ENCODE measurements at regions not wholly inside any gene's neighbourhood (a gene's known extent, or its start where the extent isn't known, plus 50 kb on each side); places are given as distances from the start of the nearest gene placed in this dataset.

GRCh38 chr7:21253740-21254687, 173.9 kb upstream of the SP4 start:
- DNase-seq = peak; percentile 47

- DNase-seq = peak; percentile 55
Observed at GRCh38 chr7:21256310-21256877, 171.5 kb upstream of the SP4 start.

GRCh38 chr7:21260939-21261338, 166.9 kb upstream of the SP4 start:
- DNase-seq = no peak

- DNase-seq = peak; percentile 63
Observed at GRCh38 chr7:21261627-21262594, 166.0 kb upstream of the SP4 start.

GRCh38 chr7:21269021-21269420, 158.9 kb upstream of the SP4 start:
- DNase-seq = no peak

- no peak for DNase-seq
Observed at GRCh38 chr7:21276471-21277035, 151.3 kb upstream of the SP4 start.

- no peak for DNase-seq
Observed at GRCh38 chr7:21278944-21279343, 148.9 kb upstream of the SP4 start.

- no peak for DNase-seq
Observed at GRCh38 chr7:21281193-21281592, 146.7 kb upstream of the SP4 start.

GRCh38 chr7:21293771-21294170, 134.1 kb upstream of the SP4 start:
- DNase-seq = no peak

- no peak for DNase-seq
Observed at GRCh38 chr7:21299766-21300165, 128.1 kb upstream of the SP4 start.

- DNase-seq = no peak
Observed at GRCh38 chr7:21300692-21301091, 127.2 kb upstream of the SP4 start.

- no peak for DNase-seq
Observed at GRCh38 chr7:21304808-21305375, 123.0 kb upstream of the SP4 start.

GRCh38 chr7:21305455-21306235, 122.2 kb upstream of the SP4 start:
- no peak for DNase-seq

- DNase-seq = no peak
Observed at GRCh38 chr7:21314954-21315353, 112.9 kb upstream of the SP4 start.

GRCh38 chr7:21317966-21318915, 109.6 kb upstream of the SP4 start:
- no peak for DNase-seq

- DNase-seq = no peak
Observed at GRCh38 chr7:21318916-21319270, 109.0 kb upstream of the SP4 start.

GRCh38 chr7:21326241-21326640, 101.6 kb upstream of the SP4 start:
- no peak for DNase-seq

- DNase-seq = no peak
Observed at GRCh38 chr7:21326921-21327320, 101.0 kb upstream of the SP4 start.

GRCh38 chr7:21327422-21328409, 100.2 kb upstream of the SP4 start:
- no peak for DNase-seq
